ENCODE measurements at regions not wholly inside any gene's neighbourhood (a gene's known extent, or its start where the extent isn't known, plus 50 kb on each side); places are given as distances from the start of the nearest gene placed in this dataset.
"Not testable (repeated sequence)": the region's sequence is repeated elsewhere in the genome, so short reads cannot be mapped to it uniquely, and the experiment has no call there.

DNA sequence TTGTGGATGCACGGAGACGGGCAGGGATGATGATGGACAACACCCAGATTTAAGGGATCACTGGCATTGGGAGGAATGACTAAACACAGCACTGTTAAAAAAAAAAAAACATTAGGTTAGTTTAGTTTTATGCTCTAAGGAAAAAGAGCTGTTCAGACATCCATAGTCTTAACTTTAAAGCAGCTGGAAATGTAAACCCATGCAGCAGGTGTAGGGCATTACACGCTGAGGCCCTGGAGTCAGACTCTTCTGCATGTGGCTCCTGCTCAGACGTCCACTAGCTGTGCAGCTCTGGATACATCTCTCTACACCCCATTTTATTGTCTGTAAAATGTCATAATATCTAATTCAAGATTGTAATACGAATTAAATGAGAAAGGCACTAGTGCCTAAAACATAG lies 191.8 kb upstream of the RASGRP1 start:
- no peak for TF ChIP-seq CTCF (IDR thresholded peaks at IDR 0.05; ENCODE audit: low read depth, low read length)
- Histone ChIP-seq H3K4me3 (ENCODE audit: low read depth, low read length) (no peak overlapping the region), H3K27ac (ENCODE audit: low read depth, low read length) (no peak overlapping the region), H3K27me3 (ENCODE audit: control insufficient read depth, insufficient read depth, low read length) (peaks cover 8% of the 10 kb centered on the region), H3K9me3 (ENCODE audit: control insufficient read depth, insufficient read depth, low read length) (no peaks in the 10 kb centered on the region)
- CTCF ChIA-PET, result interaction anchor here (0.6 kb wide), 1 partner anchor 267 kb away, joined by 3 read pairs; no protein-coding TSS in a partner anchor
- POLR2A ChIA-PET, result interaction anchor here (0.7 kb wide), 1 partner anchor 496 kb away, joined by 3 read pairs; no protein-coding TSS in a partner anchor
- DNase-seq (ENCODE audit: low read depth, low spot score), result no peak

- no peak for TF ChIP-seq CTCF (IDR thresholded peaks at IDR 0.05; ENCODE audit: low read depth, low read length)
- peak; percentile 30 for DNase-seq (ENCODE audit: low read depth, low spot score)
- H3K27ac ChIP-seq (ENCODE audit: low read depth, low read length), result no peak overlapping the region
- peaks cover 8% of the 10 kb centered on the region for H3K27me3 ChIP-seq (ENCODE audit: control insufficient read depth, insufficient read depth, low read length)
- no peaks in the 10 kb centered on the region for H3K9me3 ChIP-seq (ENCODE audit: control insufficient read depth, insufficient read depth, low read length)
- no peak overlapping the region for H3K4me3 ChIP-seq (ENCODE audit: low read depth, low read length)
- ChIA-PET POLR2A (no interaction called here), CTCF (interaction anchor here (0.6 kb wide), 1 partner anchor 230 kb away, joined by 3 read pairs; no protein-coding TSS in a partner anchor)
Measured at GRCh38 chr15:38758043-38758442, 193.4 kb upstream of the RASGRP1 start.

GRCh38 chr15:38761681-38762080 lies 197.1 kb upstream of the RASGRP1 start:
- Histone ChIP-seq H3K4me3 (ENCODE audit: low read depth, low read length) (no peak overlapping the region), H3K27me3 (ENCODE audit: control insufficient read depth, insufficient read depth, low read length) (no peaks in the 10 kb centered on the region), H3K27ac (ENCODE audit: low read depth, low read length) (no peak overlapping the region), H3K9me3 (ENCODE audit: control insufficient read depth, insufficient read depth, low read length) (no peaks in the 10 kb centered on the region)
- ChIA-PET CTCF (no interaction called here), POLR2A (no interaction called here)
- TF ChIP-seq CTCF (IDR thresholded peaks at IDR 0.05; ENCODE audit: low read depth, low read length), result no peak
- no peak for DNase-seq (ENCODE audit: low read depth, low spot score)

GRCh38 chr15:38768970-38769369 lies 204.4 kb upstream of the RASGRP1 start:
- ChIA-PET CTCF (interaction anchor here (0.6 to 2.2 kb wide), 15 partner anchors 9 to 409 kb away, joined by 3 to 8 read pairs (median 3); no protein-coding TSS in a partner anchor), POLR2A (no interaction called here)
- TF ChIP-seq CTCF (IDR thresholded peaks at IDR 0.05; ENCODE audit: low read depth, low read length), result peak; percentile 64
- DNase-seq (ENCODE audit: low read depth, low spot score), result peak; percentile 7
- no peaks in the 10 kb centered on the region for H3K9me3 ChIP-seq (ENCODE audit: control insufficient read depth, insufficient read depth, low read length)
- no peaks in the 10 kb centered on the region for H3K27me3 ChIP-seq (ENCODE audit: control insufficient read depth, insufficient read depth, low read length)
- H3K4me3 ChIP-seq (ENCODE audit: low read depth, low read length), result no peak overlapping the region
- H3K27ac ChIP-seq (ENCODE audit: low read depth, low read length), result no peak overlapping the region

DNA sequence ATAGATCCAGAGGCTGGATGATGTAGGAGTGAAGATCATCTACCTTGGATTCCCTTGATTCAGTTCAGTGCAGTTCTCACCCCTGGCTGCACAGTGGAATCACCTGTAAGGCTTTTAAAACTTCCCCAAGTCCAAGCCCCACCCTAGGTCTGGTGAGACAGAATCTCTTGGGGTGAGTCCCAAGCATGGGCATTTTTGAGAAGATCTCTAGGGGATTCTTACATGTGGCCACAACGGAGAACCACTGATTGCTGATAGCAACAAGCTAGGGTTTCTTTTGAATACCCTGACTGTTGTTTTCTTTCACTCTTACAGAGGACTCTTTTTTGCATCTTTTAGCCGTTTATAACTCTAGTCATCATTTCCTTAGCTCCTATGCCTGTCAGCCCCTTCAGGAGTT lies 204.9 kb upstream of the RASGRP1 start:
- ChIA-PET POLR2A (no interaction called here), CTCF (interaction anchor here (0.9 to 2.2 kb wide), 7 partner anchors 9 to 409 kb away, joined by 3 to 8 read pairs (median 3); no protein-coding TSS in a partner anchor)

DNA sequence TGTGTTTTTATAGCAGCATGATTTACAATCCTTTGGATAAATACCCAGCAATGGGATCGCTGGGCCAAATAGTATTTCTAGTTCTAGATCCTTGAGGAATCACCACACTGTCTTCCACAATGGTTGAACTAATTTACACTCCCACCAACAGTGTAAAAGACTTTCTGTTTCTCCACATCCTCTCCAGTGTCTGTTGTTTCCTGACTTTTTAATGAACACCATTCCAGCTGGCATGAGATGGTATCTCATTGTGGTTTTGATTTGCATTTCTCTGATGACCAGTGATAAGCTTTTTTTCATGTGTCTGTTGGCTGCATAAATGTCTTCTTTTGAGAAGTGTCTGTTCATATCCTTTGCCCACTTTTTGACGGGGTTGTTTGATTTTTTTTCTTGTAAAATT lies 209.5 kb upstream of the RASGRP1 start:
- H3K27ac ChIP-seq (ENCODE audit: low read depth, low read length); H3K27me3 ChIP-seq (ENCODE audit: control insufficient read depth, insufficient read depth, low read length); H3K4me3 ChIP-seq (ENCODE audit: low read depth, low read length); DNase-seq (ENCODE audit: low read depth, low spot score); CTCF ChIA-PET; POLR2A ChIA-PET; H3K9me3 ChIP-seq (ENCODE audit: control insufficient read depth, insufficient read depth, low read length): not testable (repeated sequence)

More for the DNA sequence above, 204.9 kb upstream of the RASGRP1 start:
- no peak for TF ChIP-seq CTCF (IDR thresholded peaks at IDR 0.05; ENCODE audit: low read depth, low read length)
- Histone ChIP-seq H3K4me3 (ENCODE audit: low read depth, low read length) (no peak overlapping the region), H3K27ac (ENCODE audit: low read depth, low read length) (no peak overlapping the region), H3K27me3 (ENCODE audit: control insufficient read depth, insufficient read depth, low read length) (no peaks in the 10 kb centered on the region), H3K9me3 (ENCODE audit: control insufficient read depth, insufficient read depth, low read length) (no peaks in the 10 kb centered on the region)
- no peak for DNase-seq (ENCODE audit: low read depth, low spot score)
